RWPE2 (cell line): ENCODE measurements at regions not wholly inside any gene's neighbourhood (a gene's known extent, or its start where the extent isn't known, plus 50 kb on each side); places are given as distances from the start of the nearest gene placed in this dataset.

Experiments used
- ATAC-seq: fragments of 200-7000 bp; cut with Tn5 transposase; 3 replicates; pipeline ENCODE4 v1.9.1; 2021; ENCODE audit warnings: low read depth
- DNase-seq: peaks from one replicate; pipeline ENCODE4 v3.0.0-alpha.2; 2020; ENCODE audit warnings: low spot score
- H3K27ac ChIP-seq: fragments of 450-650 bp; 2 replicates; pipeline ENCODE4 v1.5.1; 2017; ENCODE audit warnings: mild to moderate bottlenecking; ENCODE audit not compliant: poor library complexity, severe bottlenecking
- H3K27me3 ChIP-seq: fragments of 250-450 bp; sonication (Bioruptor Pico); 2 replicates; pipeline ENCODE4 v1.5.1; 2021; ENCODE audit warnings: mild to moderate bottlenecking, moderate library complexity; ENCODE audit not compliant: insufficient read depth, poor library complexity, severe bottlenecking
- H3K36me3 ChIP-seq: fragments of 250-450 bp; sonication (Bioruptor Pico); 2 replicates; pipeline ENCODE4 v1.5.1; 2020; ENCODE audit warnings: low read depth, mild to moderate bottlenecking, moderate library complexity
- H3K4me1 ChIP-seq: fragments of 250-450 bp; sonication (Bioruptor Pico); 2 replicates; pipeline ENCODE4 v1.5.1; 2021; ENCODE audit warnings: mild to moderate bottlenecking, moderate library complexity; ENCODE audit not compliant: insufficient read depth, poor library complexity, severe bottlenecking
- H3K4me3 ChIP-seq: fragments of 250-450 bp; sonication (Bioruptor Pico); 2 replicates; pipeline ENCODE4 v1.5.1; 2021; ENCODE audit warnings: mild to moderate bottlenecking, moderate library complexity; ENCODE audit not compliant: severe bottlenecking
- H3K9me3 ChIP-seq: fragments of 250-450 bp; sonication (Bioruptor Pico); 2 replicates; pipeline ENCODE4 v1.5.1; 2021; ENCODE audit warnings: mild to moderate bottlenecking, moderate library complexity; ENCODE audit not compliant: severe bottlenecking
- TF ChIP-seq, protein P1 (sequence below): fragments of 450-650 bp; IDR thresholded peaks from one replicate; pipeline ENCODE4 v1.5.1; 2017; ENCODE audit warnings: mild to moderate bottlenecking, moderate library complexity; ENCODE audit not compliant: poor library complexity, severe bottlenecking

DNA sequence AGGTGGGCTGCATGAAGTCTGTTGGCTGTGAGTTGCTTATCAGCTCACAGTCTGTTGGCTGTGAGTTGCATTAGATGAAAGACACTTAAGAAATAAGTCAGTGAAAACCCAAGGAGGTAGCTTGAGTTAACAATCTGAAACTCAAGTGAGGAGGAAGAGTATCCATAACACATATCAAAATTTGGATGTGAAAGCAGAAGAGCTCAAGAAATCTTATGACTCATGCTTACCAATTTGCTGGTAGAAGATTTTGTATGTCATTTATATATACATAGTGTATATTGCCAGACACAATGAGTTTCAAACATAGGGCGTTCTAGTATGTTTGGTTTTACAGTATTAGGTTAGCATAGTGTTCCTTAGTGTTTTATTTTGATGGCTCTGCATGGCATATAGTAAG is 107.4 kb downstream of the DDIT4L start:
- H3K4me1 ChIP-seq: no peaks in the 10 kb centered on the region
- no peak overlapping the region for H3K4me3 ChIP-seq
- no peak for DNase-seq
- no peaks in the 10 kb centered on the region for H3K9me3 ChIP-seq
- no peaks in the 10 kb centered on the region for H3K27me3 ChIP-seq
- no peaks in the 10 kb centered on the region for H3K36me3 ChIP-seq
- TF ChIP-seq, protein P1, sequence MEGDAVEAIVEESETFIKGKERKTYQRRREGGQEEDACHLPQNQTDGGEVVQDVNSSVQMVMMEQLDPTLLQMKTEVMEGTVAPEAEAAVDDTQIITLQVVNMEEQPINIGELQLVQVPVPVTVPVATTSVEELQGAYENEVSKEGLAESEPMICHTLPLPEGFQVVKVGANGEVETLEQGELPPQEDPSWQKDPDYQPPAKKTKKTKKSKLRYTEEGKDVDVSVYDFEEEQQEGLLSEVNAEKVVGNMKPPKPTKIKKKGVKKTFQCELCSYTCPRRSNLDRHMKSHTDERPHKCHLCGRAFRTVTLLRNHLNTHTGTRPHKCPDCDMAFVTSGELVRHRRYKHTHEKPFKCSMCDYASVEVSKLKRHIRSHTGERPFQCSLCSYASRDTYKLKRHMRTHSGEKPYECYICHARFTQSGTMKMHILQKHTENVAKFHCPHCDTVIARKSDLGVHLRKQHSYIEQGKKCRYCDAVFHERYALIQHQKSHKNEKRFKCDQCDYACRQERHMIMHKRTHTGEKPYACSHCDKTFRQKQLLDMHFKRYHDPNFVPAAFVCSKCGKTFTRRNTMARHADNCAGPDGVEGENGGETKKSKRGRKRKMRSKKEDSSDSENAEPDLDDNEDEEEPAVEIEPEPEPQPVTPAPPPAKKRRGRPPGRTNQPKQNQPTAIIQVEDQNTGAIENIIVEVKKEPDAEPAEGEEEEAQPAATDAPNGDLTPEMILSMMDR: no peak
- H3K27ac ChIP-seq: no peak overlapping the region
- no peak for ATAC-seq

DNA sequence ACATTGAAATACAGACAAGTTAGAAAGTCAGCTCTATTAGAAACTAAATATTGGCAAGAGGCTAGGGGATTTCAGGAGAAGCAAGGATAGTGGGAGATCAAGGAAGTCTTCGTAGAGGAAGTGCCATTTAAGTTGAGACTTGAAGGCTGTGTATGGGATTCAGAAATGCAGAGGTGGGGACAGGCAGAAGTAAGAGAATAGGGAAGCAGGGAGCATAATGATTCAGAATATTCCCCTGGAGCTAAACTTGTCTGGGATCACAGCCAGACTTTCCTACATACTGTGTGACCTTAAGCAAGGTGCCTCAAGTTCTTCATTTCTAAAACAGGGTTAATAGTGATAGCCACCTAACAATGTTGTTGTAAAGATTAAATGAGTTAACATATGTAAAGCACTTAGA is 108.8 kb downstream of the DDIT4L start:
- Histone ChIP-seq H3K27me3 (no peaks in the 10 kb centered on the region), H3K27ac (no peak overlapping the region), H3K4me1 (no peaks in the 10 kb centered on the region), H3K36me3 (no peaks in the 10 kb centered on the region), H3K9me3 (no peaks in the 10 kb centered on the region), H3K4me3 (no peak overlapping the region)
- TF ChIP-seq, protein P1: no peak
- ATAC-seq (peak; percentile 79), DNase-seq (no peak)

DNA sequence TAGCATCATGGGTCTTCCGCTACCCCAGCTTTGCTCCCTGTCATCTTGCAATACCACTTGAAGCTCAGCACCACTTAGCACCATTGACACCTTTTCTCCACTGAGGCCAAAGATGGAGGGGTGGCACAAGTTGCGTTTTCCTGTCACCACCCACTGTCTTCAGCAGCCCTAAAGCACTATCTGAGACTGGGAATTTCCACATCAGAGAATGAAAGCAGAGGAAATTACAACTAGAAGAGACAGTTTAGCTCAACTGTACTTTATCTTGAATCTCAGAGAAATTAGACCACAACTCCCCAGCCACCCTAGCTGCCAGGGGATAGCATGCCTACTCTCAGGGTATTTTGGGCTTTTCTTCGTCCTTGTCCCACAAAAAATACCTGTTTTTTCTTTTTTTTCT is 111.0 kb downstream of the DDIT4L start:
- H3K4me1 ChIP-seq: no peaks in the 10 kb centered on the region
- H3K9me3 ChIP-seq: no peaks in the 10 kb centered on the region
- TF ChIP-seq, protein P1: no peak
- ATAC-seq: no peak
- no peaks in the 10 kb centered on the region for H3K27me3 ChIP-seq
- DNase-seq: no peak
- no peaks in the 10 kb centered on the region for H3K36me3 ChIP-seq
- no peak overlapping the region for H3K4me3 ChIP-seq
- H3K27ac ChIP-seq: no peak overlapping the region

DNA sequence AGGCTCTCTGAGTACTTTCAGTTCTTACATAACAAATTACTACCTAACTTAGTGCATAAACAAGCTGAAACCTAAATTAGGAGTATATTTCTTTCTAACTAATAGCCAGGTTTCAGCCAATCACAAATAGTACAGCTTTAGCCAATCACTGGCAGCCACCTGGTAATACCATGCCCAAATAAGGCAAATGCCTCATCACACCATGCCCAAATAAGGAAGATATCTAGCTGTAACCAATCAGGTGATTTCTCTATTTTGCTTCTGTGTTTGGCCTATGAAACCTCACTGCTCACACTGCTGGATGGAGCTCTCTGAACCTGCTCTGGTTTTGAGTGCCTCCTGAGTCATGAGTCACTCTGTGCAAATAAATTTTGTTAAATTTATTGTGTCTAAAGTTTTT is 113.5 kb downstream of the DDIT4L start:
- Histone ChIP-seq H3K9me3 (no peaks in the 10 kb centered on the region), H3K4me3 (no peak overlapping the region), H3K4me1 (no peaks in the 10 kb centered on the region), H3K27me3 (no peaks in the 10 kb centered on the region), H3K36me3 (no peaks in the 10 kb centered on the region), H3K27ac (no peak overlapping the region)
- ATAC-seq (peak; percentile 45; the same call in 1 of the 3 replicates), DNase-seq (no peak)
- TF ChIP-seq, protein P1: no peak

DNA sequence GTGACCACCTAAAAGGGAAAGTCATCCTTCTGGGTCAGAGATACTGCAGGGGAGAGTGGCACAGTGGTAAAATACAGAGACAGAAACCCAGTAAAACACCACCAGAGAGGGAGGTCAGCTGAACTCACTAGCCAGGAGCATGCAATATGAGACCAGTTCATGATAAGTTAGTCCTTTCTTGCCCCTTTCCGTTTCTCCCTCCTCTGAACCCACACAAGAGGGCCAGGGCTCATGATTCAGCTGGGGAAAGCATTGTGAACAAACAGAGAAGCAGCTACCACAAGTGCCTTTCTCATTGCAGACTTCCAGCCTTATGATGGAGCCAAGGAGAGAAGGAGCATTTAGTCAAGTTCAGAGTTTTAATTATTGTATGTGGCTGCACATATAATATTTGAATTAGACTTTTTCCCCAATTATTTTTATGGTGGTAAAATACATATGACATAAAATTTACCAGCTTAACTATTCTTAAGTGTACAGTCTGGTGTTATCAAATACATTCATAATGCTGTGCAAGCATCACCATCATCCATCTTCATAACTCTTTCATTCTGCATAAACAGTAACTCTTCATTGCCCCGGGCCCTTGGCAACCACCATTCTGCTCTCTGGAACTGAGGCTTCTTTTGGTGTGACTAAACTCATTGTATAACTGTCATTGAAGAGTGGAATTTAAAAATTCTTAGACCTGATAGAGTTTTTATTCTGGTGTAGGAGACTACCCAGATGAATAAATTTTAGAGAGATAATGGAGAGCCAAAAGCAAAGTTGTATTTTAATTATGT is 114.6 kb downstream of the DDIT4L start:
- TF ChIP-seq, protein P1: no peak
- Histone ChIP-seq H3K27me3 (no peaks in the 10 kb centered on the region), H3K27ac (no peak overlapping the region), H3K9me3 (no peaks in the 10 kb centered on the region), H3K4me3 (no peak overlapping the region), H3K36me3 (no peaks in the 10 kb centered on the region), H3K4me1 (no peaks in the 10 kb centered on the region)
- DNase-seq (no peak), ATAC-seq (no peak)
